Activated T-cell treated with anti-CD3 and anti-CD28 coated beads for 4 hours (primary cell): ENCODE measurements at regions not wholly inside any gene's neighbourhood (a gene's known extent, or its start where the extent isn't known, plus 50 kb on each side); places are given as distances from the start of the nearest gene placed in this dataset.

Source experiments
- DNase-seq: peaks from one replicate; pipeline ENCODE4 v3.0.0-alpha.2; 2020

DNA sequence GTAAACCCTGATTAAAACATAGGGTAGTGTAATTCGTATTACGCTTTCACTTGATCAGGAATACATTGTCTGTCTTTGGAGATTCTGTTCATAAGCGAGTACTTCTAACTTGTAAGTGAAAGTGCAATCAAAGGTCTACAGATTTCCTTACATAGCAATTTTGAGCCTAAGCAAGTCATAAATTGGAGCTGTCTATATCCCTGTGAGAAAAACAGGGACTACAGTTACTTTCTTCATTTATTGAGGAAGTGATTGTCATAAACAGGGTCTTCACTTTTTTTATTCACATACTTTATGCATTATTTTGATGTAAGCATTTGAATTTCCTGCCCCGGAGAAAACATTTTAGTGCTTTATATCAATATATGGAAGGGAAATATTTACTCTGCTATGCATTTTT, 670.4 kb downstream of the CBLN2 start:
- no peak for DNase-seq

DNA sequence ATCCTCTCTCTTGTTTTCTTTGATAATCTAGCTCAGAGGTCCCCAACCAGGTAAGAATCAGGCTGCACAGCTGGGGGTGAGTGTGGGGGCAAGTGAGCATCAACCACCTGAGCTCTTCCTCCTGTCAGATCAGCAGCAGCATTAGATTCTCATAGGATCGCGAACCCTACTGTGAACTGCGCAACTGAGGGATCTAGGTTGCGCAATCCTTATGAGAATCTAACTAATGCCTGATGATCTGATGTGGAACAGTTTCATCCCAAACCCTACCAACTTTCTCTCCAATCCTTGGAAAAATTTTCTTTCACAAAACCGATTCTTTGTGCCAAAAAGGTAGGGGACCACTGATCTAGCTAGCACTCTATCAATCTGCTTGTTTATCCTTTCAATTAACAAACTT, 678.3 kb downstream of the CBLN2 start:
- no peak for DNase-seq

DNA sequence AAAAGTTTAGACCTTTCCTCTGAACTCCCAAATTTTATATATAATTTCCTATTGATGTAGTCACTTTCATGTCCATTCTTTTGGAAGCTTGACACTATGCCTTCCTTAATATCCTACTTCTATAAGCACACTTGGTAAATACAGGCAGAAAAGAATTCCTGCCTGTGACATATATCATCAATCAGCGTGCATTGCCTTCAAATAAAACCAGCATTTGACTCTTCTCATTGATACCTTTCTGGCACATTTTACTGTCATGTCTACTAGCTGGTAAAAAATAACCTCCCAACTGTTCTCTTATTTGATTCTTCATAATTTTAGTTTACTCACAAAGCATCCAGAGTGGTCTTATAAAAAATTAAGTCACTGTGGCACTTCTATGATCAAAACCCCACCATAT, 693.5 kb downstream of the CBLN2 start:
- no peak for DNase-seq

DNA sequence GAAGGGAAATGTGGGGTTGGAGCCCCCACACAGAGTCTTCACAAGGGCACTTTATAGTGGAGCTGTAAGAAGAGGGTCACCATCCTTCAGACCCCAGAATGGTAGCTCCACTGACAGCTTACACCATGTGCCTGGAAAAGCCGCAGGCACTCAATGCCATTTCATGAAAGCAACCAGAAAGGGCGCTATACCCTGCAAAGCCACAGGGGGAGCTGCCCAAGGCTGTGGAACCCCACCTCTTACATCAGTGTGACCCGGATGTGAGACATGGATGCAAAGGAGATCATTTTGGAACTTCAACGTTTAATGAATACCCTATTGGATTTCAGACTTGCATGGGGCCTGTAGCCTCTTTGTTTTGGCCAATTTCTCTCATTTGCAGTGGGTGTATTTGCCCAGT, 694.7 kb downstream of the CBLN2 start:
- no peak for DNase-seq

DNA sequence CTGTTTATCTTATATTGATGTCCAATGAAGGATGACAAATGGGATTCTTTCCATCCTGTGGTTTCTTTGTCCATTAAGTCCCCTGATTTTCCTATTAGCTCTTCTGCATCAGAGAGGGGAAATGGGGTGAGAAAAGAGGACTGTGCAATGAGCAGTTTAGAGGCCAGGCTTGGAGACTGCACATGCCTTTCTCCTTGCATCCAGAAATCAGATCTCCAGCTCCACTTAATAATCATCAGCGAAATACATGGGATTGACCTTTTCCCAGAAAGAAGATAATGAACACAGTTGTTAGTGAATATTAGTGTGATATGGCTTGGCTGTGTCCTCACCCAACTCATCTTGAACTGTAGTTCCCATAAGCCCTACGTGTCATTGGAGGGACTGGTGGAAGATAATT, 697.4 kb downstream of the CBLN2 start:
- no peak for DNase-seq

DNA sequence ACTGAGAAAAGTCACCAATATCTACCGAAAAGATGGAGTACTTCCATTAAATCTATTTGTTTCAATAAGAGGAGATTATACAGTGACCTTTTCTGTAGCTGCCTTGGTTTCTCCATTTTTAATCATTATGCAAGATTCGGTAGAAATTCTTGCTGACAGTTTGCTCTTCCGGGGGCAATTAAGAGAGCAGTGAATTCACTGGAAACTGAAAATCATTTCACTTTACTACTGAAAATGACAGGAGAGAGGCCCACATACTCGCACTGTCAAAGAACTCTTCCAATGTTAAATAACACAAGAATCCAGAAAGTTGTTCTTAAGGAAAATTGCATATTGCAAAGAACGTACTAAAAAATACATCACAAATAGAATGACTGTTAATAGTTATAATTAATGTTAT, 699.3 kb downstream of the CBLN2 start:
- no peak for DNase-seq

GRCh38 chr18:71842666-71843065, 701.5 kb downstream of the CBLN2 start:
- DNase-seq, result no peak

- no peak for DNase-seq
These were observed 706.6 kb downstream of the CBLN2 start for GRCh38 chr18:71837547-71837946.

- DNase-seq, result no peak
These were observed 711.1 kb downstream of the CBLN2 start for GRCh38 chr18:71832946-71833617.

GRCh38 chr18:71831039-71831438, 713.1 kb downstream of the CBLN2 start:
- no peak for DNase-seq

DNA sequence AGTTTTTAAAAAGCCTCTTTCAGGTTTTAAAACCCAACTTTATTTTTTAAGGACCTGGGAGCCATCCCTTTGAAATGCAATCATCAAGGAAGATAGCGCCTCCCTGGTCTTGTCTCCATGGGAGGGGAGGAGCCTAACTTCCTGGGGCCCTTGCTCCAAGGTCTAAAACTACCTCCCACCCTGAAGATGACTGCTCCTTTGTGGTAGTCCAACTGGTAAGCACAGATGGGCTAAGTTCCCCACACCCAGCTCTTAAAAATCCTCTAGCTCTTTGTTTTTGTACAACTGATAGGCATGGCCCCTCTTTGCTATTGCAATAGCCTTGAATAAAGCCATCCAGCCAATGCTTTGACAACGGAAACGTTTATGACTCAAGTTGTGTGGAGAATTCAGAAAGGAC, 716.8 kb downstream of the CBLN2 start:
- DNase-seq, result no peak

DNA sequence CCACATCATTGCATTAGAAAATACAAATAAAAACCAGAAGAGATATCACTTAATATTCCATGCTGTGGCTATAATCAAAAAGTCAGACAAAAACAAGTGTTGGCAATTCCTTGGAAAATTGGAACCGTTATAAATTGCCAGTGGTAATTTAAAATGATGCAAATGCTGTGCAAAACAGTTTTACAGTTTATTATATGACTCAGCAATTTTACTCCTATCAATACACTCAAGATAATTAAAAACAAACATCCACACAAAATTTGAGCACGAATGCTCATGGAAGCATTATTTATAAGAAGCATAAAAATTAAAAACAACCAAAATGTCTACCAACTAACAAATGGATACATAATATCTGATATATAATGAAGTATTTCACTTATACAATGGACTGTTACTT, 728.8 kb downstream of the CBLN2 start:
- DNase-seq, result no peak

- DNase-seq, result no peak
These were observed 734.4 kb downstream of the CBLN2 start for GRCh38 chr18:71809711-71810110.

DNA sequence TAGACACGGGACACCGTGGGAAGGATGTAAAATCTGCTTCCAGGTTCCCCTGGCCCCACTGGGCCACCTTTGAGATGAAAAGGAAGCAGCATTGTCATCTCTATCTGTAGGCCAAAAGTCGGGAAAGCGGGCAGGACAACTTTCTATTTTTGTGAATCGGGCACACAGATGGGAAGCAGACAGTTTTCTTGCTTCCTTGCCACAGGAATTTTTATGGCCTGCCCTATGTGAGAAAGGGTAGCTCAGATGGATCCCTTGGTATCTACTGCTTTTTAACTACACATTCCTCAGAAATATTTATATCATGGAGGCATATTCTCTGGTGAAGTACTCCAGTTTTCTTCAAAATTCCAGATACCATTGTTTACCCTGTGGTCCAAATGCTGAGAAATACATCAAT, 735.5 kb downstream of the CBLN2 start:
- no peak for DNase-seq

- DNase-seq, result no peak
These were observed 736.6 kb downstream of the CBLN2 start for GRCh38 chr18:71807586-71807985.

GRCh38 chr18:71798986-71799673, 745.0 kb downstream of the CBLN2 start:
- no peak for DNase-seq

- no peak for DNase-seq
These were observed 746.6 kb downstream of the CBLN2 start for GRCh38 chr18:71797554-71797953.

DNA sequence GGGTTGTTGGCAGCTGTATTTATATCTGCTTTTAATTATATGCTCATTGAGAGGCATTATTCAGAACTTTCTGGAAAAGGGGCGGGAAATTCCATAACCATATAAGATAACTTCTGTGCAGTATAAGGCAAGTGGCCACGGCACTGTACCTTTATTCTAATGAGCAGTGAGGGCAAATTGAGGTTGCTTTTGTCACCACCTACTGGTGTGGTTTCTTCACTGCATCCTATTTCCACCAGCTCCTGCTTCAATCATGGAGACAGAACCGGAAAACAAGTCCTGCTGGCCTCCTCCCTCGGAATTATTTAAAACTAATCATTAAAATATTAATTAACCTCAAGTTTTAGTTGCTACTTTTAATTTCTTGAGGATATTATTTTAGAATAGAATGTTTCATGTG, 759.4 kb downstream of the CBLN2 start:
- DNase-seq, result no peak

- no peak for DNase-seq
These were observed 783.6 kb downstream of the CBLN2 start for GRCh38 chr18:71760541-71760940.

DNA sequence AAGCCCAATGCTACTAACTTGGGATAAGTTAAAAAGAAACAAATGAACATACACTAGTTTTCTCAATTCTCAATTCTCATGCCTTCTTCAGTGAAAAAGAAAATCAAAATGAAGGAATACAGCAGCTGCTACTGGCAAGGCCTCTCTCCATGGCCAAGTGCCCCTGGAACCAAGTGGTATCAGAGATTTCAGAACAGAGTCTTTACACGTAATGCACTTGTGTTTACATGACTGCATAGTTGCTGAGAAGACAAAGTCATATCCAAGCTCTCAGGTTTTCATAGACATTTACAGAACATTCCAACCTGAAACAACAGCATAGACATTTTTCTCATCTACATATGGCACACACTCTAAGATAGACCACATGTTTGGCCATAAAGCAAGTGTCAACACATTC, 789.9 kb downstream of the CBLN2 start:
- DNase-seq, result no peak

GRCh38 chr18:71743634-71744033, 800.5 kb downstream of the CBLN2 start:
- no peak for DNase-seq

- no peak for DNase-seq
These were observed 814.5 kb downstream of the CBLN2 start for GRCh38 chr18:71729611-71730010.

DNA sequence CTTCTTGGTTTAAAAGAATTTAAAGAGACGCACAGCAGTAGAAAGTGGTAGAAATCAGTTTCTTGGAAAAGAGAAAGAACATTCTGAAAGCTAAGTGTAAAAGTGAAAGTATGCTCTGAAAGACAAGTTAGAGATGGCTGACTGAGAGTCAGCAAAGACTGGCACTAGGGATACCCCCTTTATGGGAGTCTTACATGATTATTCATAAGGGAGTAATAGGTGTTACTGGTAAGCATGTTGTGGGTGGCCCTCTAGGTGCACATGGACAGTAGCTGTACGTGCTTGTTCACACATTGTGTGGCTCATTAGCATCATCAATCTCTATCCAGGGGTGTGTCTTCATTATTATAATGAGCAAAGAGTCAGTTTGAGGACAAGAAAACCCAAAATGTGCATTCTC, 816.2 kb downstream of the CBLN2 start:
- no peak for DNase-seq

GRCh38 chr18:71725256-71725655, 818.9 kb downstream of the CBLN2 start:
- DNase-seq, result no peak

GRCh38 chr18:71707985-71708500, 836.1 kb downstream of the CBLN2 start:
- no peak for DNase-seq
